MG63 (cell line): ENCODE measurements at regions not wholly inside any gene's neighbourhood (a gene's known extent, or its start where the extent isn't known, plus 50 kb on each side); places are given as distances from the start of the nearest gene placed in this dataset.
A peak's percentile ranks its signal among the peaks of the same experiment; 100 is the strongest.

Experiments used
- DNase-seq: peaks from one replicate; pipeline ENCODE4 v3.0.0-alpha.2; 2020
- H3K27me3 ChIP-seq: fragments of 250-450 bp; sonication (Bioruptor Pico); 2 replicates; pipeline ENCODE4 v1.5.1; 2020; ENCODE audit warnings: mild to moderate bottlenecking, moderate library complexity
- H3K36me3 ChIP-seq: fragments of 250-450 bp; sonication (Bioruptor Pico); 2 replicates; pipeline ENCODE4 v1.5.1; 2020; ENCODE audit warnings: mild to moderate bottlenecking, moderate library complexity
- H3K4me3 ChIP-seq: fragments of 250-450 bp; sonication (Bioruptor Pico); 2 replicates; pipeline ENCODE4 v1.5.1; 2020; ENCODE audit warnings: mild to moderate bottlenecking, moderate library complexity
- H3K9me3 ChIP-seq: fragments of 250-450 bp; sonication (Bioruptor Pico); 2 replicates; pipeline ENCODE4 v1.5.1; 2020; ENCODE audit warnings: mild to moderate bottlenecking, moderate library complexity

DNA sequence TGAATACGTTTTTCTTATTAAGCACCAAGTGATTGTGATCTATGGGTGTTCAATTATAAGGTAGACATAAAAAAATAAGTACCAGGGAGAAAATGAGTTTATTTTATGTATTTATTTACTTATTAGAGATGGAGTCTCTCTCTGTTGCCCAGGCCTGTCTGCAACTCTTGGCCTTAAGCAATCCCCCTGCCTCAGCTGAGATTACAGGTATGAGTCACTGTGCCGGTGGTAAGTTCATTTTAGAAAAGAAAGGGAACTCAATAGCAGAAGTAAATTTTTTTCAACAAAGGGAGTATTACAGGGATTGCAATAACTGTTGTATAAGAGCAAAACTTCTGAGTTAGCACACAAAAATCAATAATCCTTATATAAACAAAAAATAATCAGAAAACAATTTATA lies 98.7 kb upstream of the FUT9 start:
- Histone ChIP-seq H3K9me3 (no peaks in the 10 kb centered on the region), H3K27me3 (no peaks in the 10 kb centered on the region), H3K36me3 (no peaks in the 10 kb centered on the region), H3K4me3 (no peak overlapping the region)
- DNase-seq = no peak

DNA sequence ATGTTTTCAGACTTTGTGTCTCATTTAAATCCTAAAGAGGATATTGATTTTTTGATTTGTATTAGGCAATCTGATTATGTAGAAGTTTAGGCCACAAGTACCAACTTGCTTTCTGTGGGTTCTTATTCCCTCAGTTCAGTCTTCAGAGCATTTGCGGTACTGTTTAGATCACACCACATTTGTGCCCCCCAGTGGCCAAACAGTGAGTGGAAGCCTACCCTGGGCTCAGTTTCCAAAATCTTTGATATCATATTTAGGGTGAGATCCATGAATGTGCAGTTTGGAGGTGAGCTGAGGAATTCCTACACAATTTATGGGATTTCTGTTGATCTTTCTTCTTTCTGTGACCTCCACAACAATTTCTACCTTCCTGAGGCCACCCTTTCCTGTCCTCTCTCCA lies 92.3 kb upstream of the FUT9 start:
- no peak for DNase-seq
- Histone ChIP-seq H3K27me3 (no peaks in the 10 kb centered on the region), H3K9me3 (no peaks in the 10 kb centered on the region), H3K4me3 (no peak overlapping the region), H3K36me3 (no peaks in the 10 kb centered on the region)

DNA sequence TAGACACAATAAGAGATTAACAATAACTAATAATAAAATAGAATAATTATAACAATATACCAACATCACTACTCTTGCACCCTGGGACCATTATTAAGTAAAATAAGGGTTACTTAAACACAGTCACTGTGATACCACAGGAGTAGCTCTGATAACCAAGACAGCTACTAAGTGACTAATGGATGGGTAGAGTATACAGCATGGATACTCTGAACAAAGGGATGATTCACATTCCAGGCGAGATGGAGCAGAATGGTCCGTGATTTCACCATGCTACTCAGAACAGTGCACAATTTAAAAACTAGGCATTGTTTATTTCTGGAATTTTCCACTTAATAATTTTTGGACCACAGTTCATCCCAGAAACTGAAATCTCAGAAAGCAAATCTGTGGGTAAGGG lies 80.0 kb upstream of the FUT9 start:
- Histone ChIP-seq H3K36me3 (no peaks in the 10 kb centered on the region), H3K4me3 (no peak overlapping the region), H3K27me3 (no peaks in the 10 kb centered on the region), H3K9me3 (no peaks in the 10 kb centered on the region)
- DNase-seq = no peak

DNA sequence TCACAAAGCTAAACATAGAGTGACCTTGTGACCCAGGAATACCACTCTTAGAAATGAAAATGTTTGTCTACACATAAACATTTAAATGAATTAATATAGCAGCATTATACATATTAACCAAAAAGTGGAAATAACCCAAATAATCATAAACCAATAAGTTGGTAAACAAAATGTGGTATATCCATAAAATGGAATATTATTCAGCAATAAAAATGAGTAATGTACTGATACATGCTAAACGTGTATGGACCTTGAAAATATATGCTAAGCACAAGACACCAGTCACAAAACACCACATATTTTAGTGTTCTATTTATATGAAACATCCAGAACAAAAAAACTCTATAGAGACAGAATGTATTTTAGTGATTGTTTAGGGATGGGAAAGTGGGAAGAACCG lies 68.9 kb upstream of the FUT9 start:
- Histone ChIP-seq H3K27me3 (no peaks in the 10 kb centered on the region), H3K4me3 (no peak overlapping the region), H3K36me3 (no peaks in the 10 kb centered on the region), H3K9me3 (no peaks in the 10 kb centered on the region)
- DNase-seq = no peak

DNA sequence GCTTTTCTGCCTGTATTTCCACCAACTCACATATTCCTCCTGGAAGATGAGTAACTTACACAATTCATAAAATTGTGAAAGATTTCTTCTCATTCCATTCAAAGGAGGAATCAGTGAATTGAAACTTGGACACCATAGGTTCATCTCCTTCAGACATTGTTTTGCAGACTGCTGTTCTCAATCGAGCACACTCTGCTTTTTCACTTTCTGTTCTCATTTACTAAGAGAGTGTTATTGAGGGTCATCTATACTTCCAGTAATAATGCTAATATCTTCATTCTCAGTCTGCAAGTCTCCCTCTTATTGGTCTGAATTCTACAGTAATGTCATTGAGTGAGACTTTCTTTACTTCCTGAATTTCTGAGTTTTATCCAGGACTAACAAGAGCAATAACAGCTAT lies 67.5 kb upstream of the FUT9 start:
- Histone ChIP-seq H3K27me3 (no peaks in the 10 kb centered on the region), H3K4me3 (peak overlapping the region; percentile 26), H3K36me3 (no peaks in the 10 kb centered on the region), H3K9me3 (no peaks in the 10 kb centered on the region)
- no peak for DNase-seq

DNA sequence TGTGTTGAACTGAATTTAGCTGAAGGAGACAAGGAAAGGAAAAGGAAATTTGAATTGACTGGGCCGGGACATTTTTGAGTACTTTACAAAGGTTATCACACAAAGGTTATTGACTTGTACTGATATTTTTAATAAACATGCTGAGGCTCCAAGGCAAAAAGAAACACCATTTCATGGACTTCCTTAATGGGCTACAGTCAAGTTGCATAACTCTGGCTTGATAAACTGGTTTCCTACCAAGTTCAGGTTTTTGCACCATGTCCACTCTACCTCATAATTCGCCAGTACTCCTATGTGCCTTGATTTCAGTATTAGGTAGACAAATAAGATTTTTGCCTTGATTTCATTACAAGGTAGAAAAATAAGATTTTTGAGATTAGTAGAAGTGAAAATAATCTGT lies 65.8 kb upstream of the FUT9 start:
- DNase-seq = no peak
- Histone ChIP-seq H3K27me3 (no peaks in the 10 kb centered on the region), H3K36me3 (no peaks in the 10 kb centered on the region), H3K4me3 (no peak overlapping the region), H3K9me3 (no peaks in the 10 kb centered on the region)

DNA sequence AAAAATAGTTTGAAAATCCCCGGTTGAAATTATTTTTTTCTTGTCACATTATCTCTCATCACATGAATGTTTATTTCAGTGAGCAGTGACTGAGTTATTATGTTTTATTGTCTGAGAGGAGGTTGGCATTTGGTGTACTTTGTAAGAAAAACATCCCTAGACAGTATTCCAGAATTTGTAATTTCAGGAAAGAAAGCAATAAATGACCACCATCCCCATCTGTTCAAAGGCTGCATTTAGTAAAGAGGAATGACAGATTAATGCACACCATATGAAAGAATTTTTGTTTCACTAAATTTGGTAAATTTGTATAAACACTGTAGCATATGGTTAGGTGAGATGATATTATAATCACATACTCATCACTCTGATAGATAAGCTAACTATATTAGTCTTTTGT lies 57.1 kb upstream of the FUT9 start:
- Histone ChIP-seq H3K9me3 (no peaks in the 10 kb centered on the region), H3K36me3 (no peaks in the 10 kb centered on the region), H3K4me3 (no peak overlapping the region), H3K27me3 (no peaks in the 10 kb centered on the region)
- no peak for DNase-seq

DNA sequence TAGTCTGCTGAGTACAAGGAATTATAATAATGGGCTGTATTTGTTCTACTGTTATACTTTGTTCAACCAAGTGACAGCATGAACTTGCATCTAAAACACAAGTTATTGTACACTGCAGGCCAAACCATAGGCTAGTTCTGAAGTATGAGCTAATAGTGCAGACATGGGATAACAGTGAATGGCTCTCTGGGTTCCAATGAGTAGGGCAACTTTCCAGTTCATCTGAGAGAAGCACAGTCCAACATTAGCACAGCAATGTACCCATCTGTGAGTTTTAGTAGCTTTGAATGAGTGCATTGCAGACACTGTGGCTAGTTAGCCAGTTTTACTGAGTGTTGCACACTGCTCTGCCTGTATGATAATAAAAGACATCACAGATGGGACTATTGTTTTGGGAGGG lies 56.5 kb upstream of the FUT9 start:
- Histone ChIP-seq H3K27me3 (no peaks in the 10 kb centered on the region), H3K4me3 (no peak overlapping the region), H3K9me3 (no peaks in the 10 kb centered on the region), H3K36me3 (no peaks in the 10 kb centered on the region)
- no peak for DNase-seq
